Neural cell (in vitro differentiated cells): ENCODE measurements at regions not wholly inside any gene's neighbourhood (a gene's known extent, or its start where the extent isn't known, plus 50 kb on each side); places are given as distances from the start of the nearest gene placed in this dataset.

ENCODE experiments used
- H2AFZ ChIP-seq: fragments of 200-600, 300-800 bp; sonication (generic), shearing (Covaris generic); 2 replicates; pipeline ENCODE4 v1.6.0; 2014; ENCODE audit warnings: low read depth, mild to moderate bottlenecking, antibody characterized with exemption, low read length, moderate library complexity
- H3F3A ChIP-seq: fragments of 200-600 bp; shearing (Covaris generic); 2 replicates; pipeline ENCODE4 v1.6.1; 2016; ENCODE audit warnings: mild to moderate bottlenecking, moderate library complexity, mixed read lengths, antibody characterized with exemption, low read length; ENCODE audit not compliant: insufficient read depth, poor library complexity, severe bottlenecking
- H3K27ac ChIP-seq: fragments of 200-600, 300-800 bp; sonication (generic), shearing (Covaris generic); 2 replicates; pipeline ENCODE4 v1.5.1; 2014; ENCODE audit warnings: mild to moderate bottlenecking, low read length, moderate library complexity
- H3K27me3 ChIP-seq: fragments of 300-800, 200-600 bp; sonication (generic), shearing (Covaris generic); 2 replicates; pipeline ENCODE4 v1.6.0; 2014; ENCODE audit warnings: mild to moderate bottlenecking, low read depth, low read length, moderate library complexity; ENCODE audit not compliant: insufficient read depth
- H3K36me3 ChIP-seq: fragments of 300-800, 200-600 bp; sonication (generic), shearing (Covaris generic); 2 replicates; pipeline ENCODE4 v1.5.1; 2014; ENCODE audit warnings: mild to moderate bottlenecking, antibody characterized with exemption, low read length, moderate library complexity; ENCODE audit not compliant: insufficient read depth
- H3K4me2 ChIP-seq: fragments of 300-800, 200-600 bp; sonication (generic), shearing (Covaris generic); 2 replicates; pipeline ENCODE4 v1.6.0; 2014; ENCODE audit warnings: mild to moderate bottlenecking, low read length
- H3K4me3 ChIP-seq: fragments of 300-800, 200-600 bp; sonication (generic), shearing (Covaris generic); 2 replicates; pipeline ENCODE4 v1.5.1; 2014; ENCODE audit warnings: mild to moderate bottlenecking, low read length, moderate library complexity
- H3K79me2 ChIP-seq: fragments of 200-600 bp; shearing (Covaris generic); replicated peaks from 2 replicates; pipeline ENCODE4 v1.6.0; 2014; ENCODE audit warnings: mild to moderate bottlenecking, low read length, moderate library complexity; ENCODE audit not compliant: insufficient read depth
- H3K9ac ChIP-seq: fragments of 300-800, 200-600 bp; sonication (generic), shearing (Covaris generic); 2 replicates; pipeline ENCODE4 v1.6.1; 2016; ENCODE audit warnings: mild to moderate bottlenecking, low read length, mixed read lengths
- H3K9me2 ChIP-seq: fragments of 200-600 bp; shearing (Covaris generic); 2 replicates; pipeline ENCODE4 v1.6.1; 2016; ENCODE audit warnings: mild to moderate bottlenecking, low read length, mixed read lengths; ENCODE audit not compliant: insufficient read depth
- H3K9me3 ChIP-seq: fragments of 200-600, 300-800 bp; sonication (generic), shearing (Covaris generic); 2 replicates; pipeline ENCODE4 v1.6.1; 2016; ENCODE audit warnings: mild to moderate bottlenecking, mixed run types, low read length, moderate library complexity, mixed read lengths
- H4K20me1 ChIP-seq: fragments of 200-600 bp; shearing (Covaris generic); 2 replicates; pipeline ENCODE4 v1.6.1; 2016; ENCODE audit warnings: mild to moderate bottlenecking, mixed run types; ENCODE audit not compliant: insufficient read depth
- EP300 ChIP-seq: fragments of 450-650 bp; conservative IDR thresholded peaks from 2 replicates; pipeline ENCODE4 v1.6.1; 2014; ENCODE audit warnings: antibody characterized with exemption, mild to moderate bottlenecking, moderate library complexity; ENCODE audit not compliant: poor library complexity, severe bottlenecking
- EZH2 ChIP-seq: fragments of 200-600, 300-800 bp; shearing (Covaris generic), sonication (generic); IDR thresholded peaks from 2 replicates; pipeline ENCODE4 v1.6.1; 2014; ENCODE audit warnings: antibody characterized with exemption, low read length, borderline replicate concordance, mild to moderate bottlenecking; ENCODE audit not compliant: insufficient read depth, poor library complexity, severe bottlenecking
- MXI1 ChIP-seq: fragments of 450-650 bp; conservative IDR thresholded peaks from 2 replicates; pipeline ENCODE4 v1.6.1; 2014; ENCODE audit warnings: antibody characterized with exemption, mild to moderate bottlenecking; ENCODE audit not compliant: poor library complexity, severe bottlenecking
- POLR2AphosphoS5 ChIP-seq: IDR thresholded peaks from 2 replicates; pipeline ENCODE4 v1.6.1; 2012
- RAD21 ChIP-seq: fragments of 450-650 bp; conservative IDR thresholded peaks from 2 replicates; pipeline ENCODE4 v1.6.1; 2014; ENCODE audit warnings: antibody characterized with exemption, mild to moderate bottlenecking, moderate library complexity
- SMC3 ChIP-seq: fragments of 450-650 bp; conservative IDR thresholded peaks from 2 replicates; pipeline ENCODE4 v1.6.1; 2014; ENCODE audit warnings: antibody characterized with exemption, mild to moderate bottlenecking, moderate library complexity; ENCODE audit not compliant: poor library complexity
- TAF1 ChIP-seq: IDR thresholded peaks from 2 replicates; pipeline ENCODE4 v1.6.1; 2012; ENCODE audit warnings: low read depth
- TF ChIP-seq, protein P1 (sequence below): IDR thresholded peaks from 2 replicates; pipeline ENCODE4 v1.6.1; 2012; ENCODE audit warnings: borderline replicate concordance
- TF ChIP-seq, protein P2 (sequence below): fragments of 450-650 bp; IDR thresholded peaks from 2 replicates; pipeline ENCODE4 v1.5.1; 2014; ENCODE audit warnings: antibody characterized with exemption, mild to moderate bottlenecking, moderate library complexity; ENCODE audit not compliant: poor library complexity, severe bottlenecking

DNA sequence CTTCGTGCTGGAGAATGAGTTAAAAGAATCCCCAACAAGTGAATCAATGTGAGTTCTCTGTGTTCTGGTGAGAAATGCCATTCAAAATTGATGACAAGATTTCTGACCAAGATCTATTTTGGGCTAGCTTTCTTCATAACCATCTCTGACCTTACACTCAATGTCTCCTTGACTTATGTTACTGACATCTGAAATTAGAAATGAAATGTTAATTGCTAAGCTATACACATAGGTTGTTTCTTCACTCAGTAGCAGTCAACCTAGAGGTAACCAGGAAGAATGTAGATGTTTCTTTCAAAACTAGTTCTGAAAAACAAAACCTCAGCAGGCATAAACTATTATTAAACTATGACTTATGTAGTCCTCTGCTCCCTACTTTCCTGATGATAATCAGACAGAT is 2220.7 kb upstream of the C9orf72 start:
- Histone ChIP-seq H4K20me1 (no peaks in the 10 kb centered on the region), H3K27ac (no peak overlapping the region)
- TF ChIP-seq EZH2 = no peak
- TF ChIP-seq EP300 = no peak
- no peak for TF ChIP-seq RAD21
- TF ChIP-seq SMC3 = no peak
- TF ChIP-seq, protein P1, sequence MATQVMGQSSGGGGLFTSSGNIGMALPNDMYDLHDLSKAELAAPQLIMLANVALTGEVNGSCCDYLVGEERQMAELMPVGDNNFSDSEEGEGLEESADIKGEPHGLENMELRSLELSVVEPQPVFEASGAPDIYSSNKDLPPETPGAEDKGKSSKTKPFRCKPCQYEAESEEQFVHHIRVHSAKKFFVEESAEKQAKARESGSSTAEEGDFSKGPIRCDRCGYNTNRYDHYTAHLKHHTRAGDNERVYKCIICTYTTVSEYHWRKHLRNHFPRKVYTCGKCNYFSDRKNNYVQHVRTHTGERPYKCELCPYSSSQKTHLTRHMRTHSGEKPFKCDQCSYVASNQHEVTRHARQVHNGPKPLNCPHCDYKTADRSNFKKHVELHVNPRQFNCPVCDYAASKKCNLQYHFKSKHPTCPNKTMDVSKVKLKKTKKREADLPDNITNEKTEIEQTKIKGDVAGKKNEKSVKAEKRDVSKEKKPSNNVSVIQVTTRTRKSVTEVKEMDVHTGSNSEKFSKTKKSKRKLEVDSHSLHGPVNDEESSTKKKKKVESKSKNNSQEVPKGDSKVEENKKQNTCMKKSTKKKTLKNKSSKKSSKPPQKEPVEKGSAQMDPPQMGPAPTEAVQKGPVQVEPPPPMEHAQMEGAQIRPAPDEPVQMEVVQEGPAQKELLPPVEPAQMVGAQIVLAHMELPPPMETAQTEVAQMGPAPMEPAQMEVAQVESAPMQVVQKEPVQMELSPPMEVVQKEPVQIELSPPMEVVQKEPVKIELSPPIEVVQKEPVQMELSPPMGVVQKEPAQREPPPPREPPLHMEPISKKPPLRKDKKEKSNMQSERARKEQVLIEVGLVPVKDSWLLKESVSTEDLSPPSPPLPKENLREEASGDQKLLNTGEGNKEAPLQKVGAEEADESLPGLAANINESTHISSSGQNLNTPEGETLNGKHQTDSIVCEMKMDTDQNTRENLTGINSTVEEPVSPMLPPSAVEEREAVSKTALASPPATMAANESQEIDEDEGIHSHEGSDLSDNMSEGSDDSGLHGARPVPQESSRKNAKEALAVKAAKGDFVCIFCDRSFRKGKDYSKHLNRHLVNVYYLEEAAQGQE = no peak
- TF ChIP-seq, protein P2, sequence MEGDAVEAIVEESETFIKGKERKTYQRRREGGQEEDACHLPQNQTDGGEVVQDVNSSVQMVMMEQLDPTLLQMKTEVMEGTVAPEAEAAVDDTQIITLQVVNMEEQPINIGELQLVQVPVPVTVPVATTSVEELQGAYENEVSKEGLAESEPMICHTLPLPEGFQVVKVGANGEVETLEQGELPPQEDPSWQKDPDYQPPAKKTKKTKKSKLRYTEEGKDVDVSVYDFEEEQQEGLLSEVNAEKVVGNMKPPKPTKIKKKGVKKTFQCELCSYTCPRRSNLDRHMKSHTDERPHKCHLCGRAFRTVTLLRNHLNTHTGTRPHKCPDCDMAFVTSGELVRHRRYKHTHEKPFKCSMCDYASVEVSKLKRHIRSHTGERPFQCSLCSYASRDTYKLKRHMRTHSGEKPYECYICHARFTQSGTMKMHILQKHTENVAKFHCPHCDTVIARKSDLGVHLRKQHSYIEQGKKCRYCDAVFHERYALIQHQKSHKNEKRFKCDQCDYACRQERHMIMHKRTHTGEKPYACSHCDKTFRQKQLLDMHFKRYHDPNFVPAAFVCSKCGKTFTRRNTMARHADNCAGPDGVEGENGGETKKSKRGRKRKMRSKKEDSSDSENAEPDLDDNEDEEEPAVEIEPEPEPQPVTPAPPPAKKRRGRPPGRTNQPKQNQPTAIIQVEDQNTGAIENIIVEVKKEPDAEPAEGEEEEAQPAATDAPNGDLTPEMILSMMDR = no peak
- no peak for TF ChIP-seq POLR2AphosphoS5
- no peak for TF ChIP-seq TAF1
- no peak for TF ChIP-seq MXI1

DNA sequence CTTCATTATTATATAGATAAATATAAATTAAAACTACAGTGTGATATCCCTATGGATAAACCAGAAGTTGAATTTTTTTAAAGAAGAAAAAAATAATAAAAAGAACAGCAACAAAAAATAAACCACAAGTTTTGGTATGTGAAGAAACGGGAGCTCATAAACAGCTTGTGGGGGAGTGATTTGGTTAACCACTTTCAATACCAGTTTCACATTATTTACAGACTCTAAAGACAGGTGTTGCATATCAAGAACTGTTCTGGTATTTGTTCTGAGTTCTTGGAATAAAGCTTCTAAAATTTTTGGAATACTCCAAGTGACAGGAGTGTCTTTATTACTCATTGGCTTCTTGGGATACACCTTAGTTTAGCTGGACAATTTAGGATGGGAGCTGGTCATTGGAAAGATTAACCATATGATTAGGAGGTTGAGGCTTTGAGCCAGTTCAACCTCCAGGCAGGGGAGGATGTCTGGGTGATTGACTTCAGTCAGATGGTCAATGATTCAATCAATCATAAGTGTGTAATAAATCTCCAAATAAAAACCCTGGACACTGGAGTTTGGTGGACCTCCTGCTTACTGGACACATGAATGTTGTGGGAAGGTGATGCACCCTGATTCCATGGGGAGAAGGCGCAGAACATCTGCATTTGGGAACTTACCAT is 2223.1 kb upstream of the C9orf72 start:
- TF ChIP-seq SMC3 = no peak
- TF ChIP-seq POLR2AphosphoS5 = no peak
- no peak for TF ChIP-seq EZH2
- no peak overlapping the region for H2AFZ ChIP-seq
- no peaks in the 10 kb centered on the region for H3K9me3 ChIP-seq
- H3F3A ChIP-seq = no peaks in the 10 kb centered on the region
- H3K79me2 ChIP-seq = no peaks in the 10 kb centered on the region
- no peak overlapping the region for H3K4me2 ChIP-seq
- no peak overlapping the region for H3K4me3 ChIP-seq
- H3K36me3 ChIP-seq = no peaks in the 10 kb centered on the region
- no peak overlapping the region for H3K9ac ChIP-seq
- no peaks in the 10 kb centered on the region for H3K9me2 ChIP-seq
- no peaks in the 10 kb centered on the region for H3K27me3 ChIP-seq
- no peak overlapping the region for H3K27ac ChIP-seq
- no peaks in the 10 kb centered on the region for H4K20me1 ChIP-seq

More for the DNA sequence above, 2220.7 kb upstream of the C9orf72 start:
- no peaks in the 10 kb centered on the region for H3K79me2 ChIP-seq
- H3K36me3 ChIP-seq = no peaks in the 10 kb centered on the region
- H2AFZ ChIP-seq = no peak overlapping the region
- peaks cover 2% of the 10 kb centered on the region for H3F3A ChIP-seq
- no peak overlapping the region for H3K4me2 ChIP-seq
- no peaks in the 10 kb centered on the region for H3K27me3 ChIP-seq
- no peaks in the 10 kb centered on the region for H3K9me3 ChIP-seq
- no peaks in the 10 kb centered on the region for H3K9me2 ChIP-seq
- H3K4me3 ChIP-seq = no peak overlapping the region
- H3K9ac ChIP-seq = no peak overlapping the region

DNA sequence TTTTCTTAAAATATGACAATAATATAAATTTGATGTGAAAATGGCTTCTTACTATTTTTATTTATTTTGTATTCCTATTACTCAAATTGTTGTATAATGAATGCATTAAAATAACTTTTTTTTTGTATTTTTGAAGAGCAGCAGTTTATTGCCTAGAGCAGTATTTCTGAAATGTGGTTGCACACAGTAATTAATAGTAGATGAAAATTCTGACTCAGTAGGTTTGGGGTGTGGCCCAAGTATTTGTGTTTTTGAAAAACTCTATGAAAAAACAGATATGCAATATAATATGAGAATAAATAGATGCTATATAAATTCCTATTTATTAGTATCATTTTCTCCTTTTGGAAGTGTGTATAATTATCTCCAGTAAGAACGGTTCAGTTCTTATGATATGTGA is 2225.3 kb upstream of the C9orf72 start:
- H3F3A ChIP-seq = no peaks in the 10 kb centered on the region
- no peaks in the 10 kb centered on the region for H3K79me2 ChIP-seq
- no peaks in the 10 kb centered on the region for H3K36me3 ChIP-seq
- no peak overlapping the region for H3K9ac ChIP-seq
- H3K4me3 ChIP-seq = no peak overlapping the region
- H3K4me2 ChIP-seq = no peak overlapping the region
- no peaks in the 10 kb centered on the region for H3K27me3 ChIP-seq
- H3K9me3 ChIP-seq = no peaks in the 10 kb centered on the region
- H2AFZ ChIP-seq = no peak overlapping the region
- TF ChIP-seq, protein P2 = no peak
- TF ChIP-seq SMC3 = no peak
- TF ChIP-seq EZH2 = no peak
- no peak for TF ChIP-seq MXI1
- TF ChIP-seq POLR2AphosphoS5 = no peak
- no peak for TF ChIP-seq RAD21
- TF ChIP-seq TAF1 = no peak
- no peak for TF ChIP-seq EP300
- TF ChIP-seq, protein P1 = no peak
- no peak overlapping the region for H3K27ac ChIP-seq
- H4K20me1 ChIP-seq = no peaks in the 10 kb centered on the region
- H3K9me2 ChIP-seq = no peaks in the 10 kb centered on the region
